Neural cell (in vitro differentiated cells): ENCODE measurements at regions not wholly inside any gene's neighbourhood (a gene's known extent, or its start where the extent isn't known, plus 50 kb on each side); places are given as distances from the start of the nearest gene placed in this dataset.

Experiments
- H2AFZ ChIP-seq: fragments of 200-600, 300-800 bp; sonication (generic), shearing (Covaris generic); 2 replicates; pipeline ENCODE4 v1.6.0; 2014; ENCODE audit warnings: low read depth, mild to moderate bottlenecking, antibody characterized with exemption, low read length, moderate library complexity
- H3F3A ChIP-seq: fragments of 200-600 bp; shearing (Covaris generic); 2 replicates; pipeline ENCODE4 v1.6.1; 2016; ENCODE audit warnings: mild to moderate bottlenecking, moderate library complexity, mixed read lengths, antibody characterized with exemption, low read length; ENCODE audit not compliant: insufficient read depth, poor library complexity, severe bottlenecking
- H3K27ac ChIP-seq: fragments of 200-600, 300-800 bp; sonication (generic), shearing (Covaris generic); 2 replicates; pipeline ENCODE4 v1.5.1; 2014; ENCODE audit warnings: mild to moderate bottlenecking, low read length, moderate library complexity
- H3K27me3 ChIP-seq: fragments of 300-800, 200-600 bp; sonication (generic), shearing (Covaris generic); 2 replicates; pipeline ENCODE4 v1.6.0; 2014; ENCODE audit warnings: mild to moderate bottlenecking, low read depth, low read length, moderate library complexity; ENCODE audit not compliant: insufficient read depth
- H3K36me3 ChIP-seq: fragments of 300-800, 200-600 bp; sonication (generic), shearing (Covaris generic); 2 replicates; pipeline ENCODE4 v1.5.1; 2014; ENCODE audit warnings: mild to moderate bottlenecking, antibody characterized with exemption, low read length, moderate library complexity; ENCODE audit not compliant: insufficient read depth
- H3K4me2 ChIP-seq: fragments of 300-800, 200-600 bp; sonication (generic), shearing (Covaris generic); 2 replicates; pipeline ENCODE4 v1.6.0; 2014; ENCODE audit warnings: mild to moderate bottlenecking, low read length
- H3K4me3 ChIP-seq: fragments of 300-800, 200-600 bp; sonication (generic), shearing (Covaris generic); 2 replicates; pipeline ENCODE4 v1.5.1; 2014; ENCODE audit warnings: mild to moderate bottlenecking, low read length, moderate library complexity
- H3K79me2 ChIP-seq: fragments of 200-600 bp; shearing (Covaris generic); replicated peaks from 2 replicates; pipeline ENCODE4 v1.6.0; 2014; ENCODE audit warnings: mild to moderate bottlenecking, low read length, moderate library complexity; ENCODE audit not compliant: insufficient read depth
- H3K9ac ChIP-seq: fragments of 300-800, 200-600 bp; sonication (generic), shearing (Covaris generic); 2 replicates; pipeline ENCODE4 v1.6.1; 2016; ENCODE audit warnings: mild to moderate bottlenecking, low read length, mixed read lengths
- H3K9me2 ChIP-seq: fragments of 200-600 bp; shearing (Covaris generic); 2 replicates; pipeline ENCODE4 v1.6.1; 2016; ENCODE audit warnings: mild to moderate bottlenecking, low read length, mixed read lengths; ENCODE audit not compliant: insufficient read depth
- H3K9me3 ChIP-seq: fragments of 200-600, 300-800 bp; sonication (generic), shearing (Covaris generic); 2 replicates; pipeline ENCODE4 v1.6.1; 2016; ENCODE audit warnings: mild to moderate bottlenecking, mixed run types, low read length, moderate library complexity, mixed read lengths
- H4K20me1 ChIP-seq: fragments of 200-600 bp; shearing (Covaris generic); 2 replicates; pipeline ENCODE4 v1.6.1; 2016; ENCODE audit warnings: mild to moderate bottlenecking, mixed run types; ENCODE audit not compliant: insufficient read depth
- EP300 ChIP-seq: fragments of 450-650 bp; conservative IDR thresholded peaks from 2 replicates; pipeline ENCODE4 v1.6.1; 2014; ENCODE audit warnings: antibody characterized with exemption, mild to moderate bottlenecking, moderate library complexity; ENCODE audit not compliant: poor library complexity, severe bottlenecking
- EZH2 ChIP-seq: fragments of 200-600, 300-800 bp; shearing (Covaris generic), sonication (generic); IDR thresholded peaks from 2 replicates; pipeline ENCODE4 v1.6.1; 2014; ENCODE audit warnings: antibody characterized with exemption, low read length, borderline replicate concordance, mild to moderate bottlenecking; ENCODE audit not compliant: insufficient read depth, poor library complexity, severe bottlenecking
- MXI1 ChIP-seq: fragments of 450-650 bp; conservative IDR thresholded peaks from 2 replicates; pipeline ENCODE4 v1.6.1; 2014; ENCODE audit warnings: antibody characterized with exemption, mild to moderate bottlenecking; ENCODE audit not compliant: poor library complexity, severe bottlenecking
- POLR2AphosphoS5 ChIP-seq: IDR thresholded peaks from 2 replicates; pipeline ENCODE4 v1.6.1; 2012
- RAD21 ChIP-seq: fragments of 450-650 bp; conservative IDR thresholded peaks from 2 replicates; pipeline ENCODE4 v1.6.1; 2014; ENCODE audit warnings: antibody characterized with exemption, mild to moderate bottlenecking, moderate library complexity
- SMC3 ChIP-seq: fragments of 450-650 bp; conservative IDR thresholded peaks from 2 replicates; pipeline ENCODE4 v1.6.1; 2014; ENCODE audit warnings: antibody characterized with exemption, mild to moderate bottlenecking, moderate library complexity; ENCODE audit not compliant: poor library complexity
- TAF1 ChIP-seq: IDR thresholded peaks from 2 replicates; pipeline ENCODE4 v1.6.1; 2012; ENCODE audit warnings: low read depth
- TF ChIP-seq, protein P1 (sequence below): fragments of 450-650 bp; IDR thresholded peaks from 2 replicates; pipeline ENCODE4 v1.5.1; 2014; ENCODE audit warnings: antibody characterized with exemption, mild to moderate bottlenecking, moderate library complexity; ENCODE audit not compliant: poor library complexity, severe bottlenecking
- TF ChIP-seq, protein P2 (sequence below): IDR thresholded peaks from 2 replicates; pipeline ENCODE4 v1.6.1; 2012; ENCODE audit warnings: borderline replicate concordance

DNA sequence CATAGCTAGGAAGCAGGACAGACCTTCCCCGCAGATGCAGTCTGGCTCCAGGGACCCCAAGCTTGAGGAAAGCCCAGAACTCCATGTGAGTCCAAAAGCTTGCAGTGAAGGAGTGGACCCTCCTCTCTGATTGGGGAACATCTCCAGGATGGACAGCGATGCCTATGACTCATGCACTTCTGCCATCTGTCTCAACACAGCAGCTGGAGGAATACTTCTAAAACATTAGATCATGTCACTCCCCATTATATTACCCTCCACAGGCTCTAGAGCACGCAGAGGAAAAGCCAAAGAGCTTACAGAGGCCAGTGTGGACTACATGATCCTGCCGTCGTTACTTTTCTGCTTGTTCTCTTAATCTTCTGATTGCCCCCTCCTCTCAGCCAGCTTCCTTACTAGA lies 605.7 kb downstream of the INSC start:
- TF ChIP-seq MXI1 (no peak), SMC3 (no peak), TAF1 (no peak), EZH2 (no peak), RAD21 (no peak), POLR2AphosphoS5 (no peak), EP300 (no peak)
- TF ChIP-seq, protein P1, sequence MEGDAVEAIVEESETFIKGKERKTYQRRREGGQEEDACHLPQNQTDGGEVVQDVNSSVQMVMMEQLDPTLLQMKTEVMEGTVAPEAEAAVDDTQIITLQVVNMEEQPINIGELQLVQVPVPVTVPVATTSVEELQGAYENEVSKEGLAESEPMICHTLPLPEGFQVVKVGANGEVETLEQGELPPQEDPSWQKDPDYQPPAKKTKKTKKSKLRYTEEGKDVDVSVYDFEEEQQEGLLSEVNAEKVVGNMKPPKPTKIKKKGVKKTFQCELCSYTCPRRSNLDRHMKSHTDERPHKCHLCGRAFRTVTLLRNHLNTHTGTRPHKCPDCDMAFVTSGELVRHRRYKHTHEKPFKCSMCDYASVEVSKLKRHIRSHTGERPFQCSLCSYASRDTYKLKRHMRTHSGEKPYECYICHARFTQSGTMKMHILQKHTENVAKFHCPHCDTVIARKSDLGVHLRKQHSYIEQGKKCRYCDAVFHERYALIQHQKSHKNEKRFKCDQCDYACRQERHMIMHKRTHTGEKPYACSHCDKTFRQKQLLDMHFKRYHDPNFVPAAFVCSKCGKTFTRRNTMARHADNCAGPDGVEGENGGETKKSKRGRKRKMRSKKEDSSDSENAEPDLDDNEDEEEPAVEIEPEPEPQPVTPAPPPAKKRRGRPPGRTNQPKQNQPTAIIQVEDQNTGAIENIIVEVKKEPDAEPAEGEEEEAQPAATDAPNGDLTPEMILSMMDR, result no peak
- TF ChIP-seq, protein P2, sequence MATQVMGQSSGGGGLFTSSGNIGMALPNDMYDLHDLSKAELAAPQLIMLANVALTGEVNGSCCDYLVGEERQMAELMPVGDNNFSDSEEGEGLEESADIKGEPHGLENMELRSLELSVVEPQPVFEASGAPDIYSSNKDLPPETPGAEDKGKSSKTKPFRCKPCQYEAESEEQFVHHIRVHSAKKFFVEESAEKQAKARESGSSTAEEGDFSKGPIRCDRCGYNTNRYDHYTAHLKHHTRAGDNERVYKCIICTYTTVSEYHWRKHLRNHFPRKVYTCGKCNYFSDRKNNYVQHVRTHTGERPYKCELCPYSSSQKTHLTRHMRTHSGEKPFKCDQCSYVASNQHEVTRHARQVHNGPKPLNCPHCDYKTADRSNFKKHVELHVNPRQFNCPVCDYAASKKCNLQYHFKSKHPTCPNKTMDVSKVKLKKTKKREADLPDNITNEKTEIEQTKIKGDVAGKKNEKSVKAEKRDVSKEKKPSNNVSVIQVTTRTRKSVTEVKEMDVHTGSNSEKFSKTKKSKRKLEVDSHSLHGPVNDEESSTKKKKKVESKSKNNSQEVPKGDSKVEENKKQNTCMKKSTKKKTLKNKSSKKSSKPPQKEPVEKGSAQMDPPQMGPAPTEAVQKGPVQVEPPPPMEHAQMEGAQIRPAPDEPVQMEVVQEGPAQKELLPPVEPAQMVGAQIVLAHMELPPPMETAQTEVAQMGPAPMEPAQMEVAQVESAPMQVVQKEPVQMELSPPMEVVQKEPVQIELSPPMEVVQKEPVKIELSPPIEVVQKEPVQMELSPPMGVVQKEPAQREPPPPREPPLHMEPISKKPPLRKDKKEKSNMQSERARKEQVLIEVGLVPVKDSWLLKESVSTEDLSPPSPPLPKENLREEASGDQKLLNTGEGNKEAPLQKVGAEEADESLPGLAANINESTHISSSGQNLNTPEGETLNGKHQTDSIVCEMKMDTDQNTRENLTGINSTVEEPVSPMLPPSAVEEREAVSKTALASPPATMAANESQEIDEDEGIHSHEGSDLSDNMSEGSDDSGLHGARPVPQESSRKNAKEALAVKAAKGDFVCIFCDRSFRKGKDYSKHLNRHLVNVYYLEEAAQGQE, result no peak
- H2AFZ ChIP-seq, result no peak overlapping the region
- H3K9me2 ChIP-seq, result no peaks in the 10 kb centered on the region

DNA sequence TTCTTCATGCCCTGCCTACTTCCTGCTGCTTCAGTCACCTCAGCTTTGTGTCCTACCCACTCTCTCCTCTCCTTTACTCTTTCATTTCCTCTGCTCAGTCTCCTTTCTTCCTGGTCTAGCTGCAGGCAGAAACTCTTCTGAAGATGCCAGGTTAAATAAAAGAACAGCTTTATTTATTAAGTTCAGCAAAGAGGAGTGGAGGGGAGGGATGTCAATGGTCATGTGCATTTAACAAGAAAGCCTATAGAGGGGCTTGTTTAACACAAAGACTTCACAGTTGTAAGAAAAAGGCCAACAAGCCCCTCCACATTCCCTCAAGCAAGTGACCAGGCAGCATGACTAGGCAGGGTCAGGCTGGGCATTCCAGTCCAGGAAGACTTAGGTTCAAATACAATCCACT lies 609.2 kb downstream of the INSC start:
- TF ChIP-seq EP300 (no peak), POLR2AphosphoS5 (no peak), EZH2 (no peak), MXI1 (no peak), RAD21 (no peak), TAF1 (no peak), SMC3 (no peak)
- TF ChIP-seq, protein P2, result no peak
- TF ChIP-seq, protein P1, result no peak
- no peaks in the 10 kb centered on the region for H3K27me3 ChIP-seq
- no peak overlapping the region for H3K27ac ChIP-seq
- H3K36me3 ChIP-seq, result no peaks in the 10 kb centered on the region
- H3K4me2 ChIP-seq, result no peak overlapping the region
- no peak overlapping the region for H3K9ac ChIP-seq
- no peaks in the 10 kb centered on the region for H3F3A ChIP-seq
- no peaks in the 10 kb centered on the region for H3K9me2 ChIP-seq
- no peak overlapping the region for H2AFZ ChIP-seq
- no peak overlapping the region for H3K4me3 ChIP-seq
- no peaks in the 10 kb centered on the region for H4K20me1 ChIP-seq
- no peaks in the 10 kb centered on the region for H3K9me3 ChIP-seq
- no peaks in the 10 kb centered on the region for H3K79me2 ChIP-seq

More for the DNA sequence above, 605.7 kb downstream of the INSC start:
- Histone ChIP-seq H3K36me3 (no peaks in the 10 kb centered on the region), H3K4me2 (no peak overlapping the region), H3F3A (no peaks in the 10 kb centered on the region), H3K9me3 (no peaks in the 10 kb centered on the region), H3K27ac (no peak overlapping the region), H3K9ac (no peak overlapping the region), H3K79me2 (no peaks in the 10 kb centered on the region), H4K20me1 (no peaks in the 10 kb centered on the region), H3K4me3 (no peak overlapping the region), H3K27me3 (no peaks in the 10 kb centered on the region)
